ENCODE measurements at regions not wholly inside any gene's neighbourhood (a gene's known extent, or its start where the extent isn't known, plus 50 kb on each side); places are given as distances from the start of the nearest gene placed in this dataset.
"Not testable (repeated sequence)": the region's sequence is repeated elsewhere in the genome, so short reads cannot be mapped to it uniquely, and the experiment has no call there.

DNA sequence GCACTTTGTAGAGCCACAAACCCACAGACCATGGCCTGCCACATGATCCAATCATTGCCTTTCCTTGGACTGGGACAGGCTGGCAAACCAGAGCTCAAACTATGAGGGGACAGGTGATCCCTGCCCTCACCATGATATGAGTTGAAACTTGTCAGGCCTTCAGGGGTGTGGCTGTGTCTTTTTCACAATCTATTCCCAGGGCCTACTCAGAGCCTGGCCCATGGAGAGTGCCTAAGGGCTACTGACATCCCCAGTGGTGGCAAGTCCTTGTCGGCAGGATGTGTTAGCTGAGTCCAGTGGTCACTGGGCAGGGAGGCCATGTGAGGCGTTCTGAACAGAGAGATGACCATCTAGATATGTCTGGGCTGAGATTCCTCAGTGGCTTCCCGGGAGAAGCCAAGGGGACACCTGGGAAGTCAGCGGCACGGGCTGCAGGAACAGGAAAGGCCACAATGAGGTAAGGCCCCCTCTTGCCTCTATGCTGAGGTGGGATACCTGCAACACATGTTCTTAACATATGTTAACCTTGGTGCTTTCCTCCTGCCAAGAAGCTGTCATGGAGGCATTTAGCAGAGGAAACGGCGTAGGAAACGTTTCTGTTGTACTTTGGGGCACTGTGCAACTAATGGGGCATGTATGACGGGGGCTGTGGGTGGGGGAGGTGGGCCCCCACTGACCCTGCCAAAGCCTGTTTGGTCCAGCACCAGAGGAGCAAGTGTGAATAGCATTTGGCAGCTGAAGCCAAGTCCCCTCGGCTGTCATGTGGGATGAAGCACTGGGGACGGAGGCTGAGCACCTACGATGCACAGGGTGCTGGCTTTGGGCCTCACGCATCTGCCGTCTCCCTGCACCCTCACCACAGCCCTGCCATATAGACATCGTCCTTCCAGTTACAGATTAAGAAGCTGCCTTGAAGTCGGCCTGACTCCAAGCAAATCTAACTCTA, 384.0 kb downstream of the RPS24 start:
- TF ChIP-seq, protein P1, sequence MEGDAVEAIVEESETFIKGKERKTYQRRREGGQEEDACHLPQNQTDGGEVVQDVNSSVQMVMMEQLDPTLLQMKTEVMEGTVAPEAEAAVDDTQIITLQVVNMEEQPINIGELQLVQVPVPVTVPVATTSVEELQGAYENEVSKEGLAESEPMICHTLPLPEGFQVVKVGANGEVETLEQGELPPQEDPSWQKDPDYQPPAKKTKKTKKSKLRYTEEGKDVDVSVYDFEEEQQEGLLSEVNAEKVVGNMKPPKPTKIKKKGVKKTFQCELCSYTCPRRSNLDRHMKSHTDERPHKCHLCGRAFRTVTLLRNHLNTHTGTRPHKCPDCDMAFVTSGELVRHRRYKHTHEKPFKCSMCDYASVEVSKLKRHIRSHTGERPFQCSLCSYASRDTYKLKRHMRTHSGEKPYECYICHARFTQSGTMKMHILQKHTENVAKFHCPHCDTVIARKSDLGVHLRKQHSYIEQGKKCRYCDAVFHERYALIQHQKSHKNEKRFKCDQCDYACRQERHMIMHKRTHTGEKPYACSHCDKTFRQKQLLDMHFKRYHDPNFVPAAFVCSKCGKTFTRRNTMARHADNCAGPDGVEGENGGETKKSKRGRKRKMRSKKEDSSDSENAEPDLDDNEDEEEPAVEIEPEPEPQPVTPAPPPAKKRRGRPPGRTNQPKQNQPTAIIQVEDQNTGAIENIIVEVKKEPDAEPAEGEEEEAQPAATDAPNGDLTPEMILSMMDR (IDR thresholded peaks at IDR 0.05), result no peak
- no peak for TF ChIP-seq ZFX (IDR thresholded peaks at IDR 0.05; ENCODE audit: borderline replicate concordance)
- no peak overlapping the region for H3K27ac ChIP-seq

- H3K27ac ChIP-seq, result no peak overlapping the region
- TF ChIP-seq, protein P1 (IDR thresholded peaks at IDR 0.05), result no peak
- no peak for TF ChIP-seq ZFX (IDR thresholded peaks at IDR 0.05; ENCODE audit: borderline replicate concordance)
Observed at GRCh38 chr10:78419481-78420265, 386.0 kb downstream of the RPS24 start.

- no peak overlapping the region for H3K27ac ChIP-seq
- TF ChIP-seq, protein P1 (IDR thresholded peaks at IDR 0.05), result no peak
- no peak for TF ChIP-seq ZFX (IDR thresholded peaks at IDR 0.05; ENCODE audit: borderline replicate concordance)
Observed at GRCh38 chr10:78420946-78421735, 387.5 kb downstream of the RPS24 start.

- H3K27ac ChIP-seq, result not testable (repeated sequence)
Observed at GRCh38 chr10:78424050-78424449, 390.4 kb downstream of the RPS24 start.

DNA sequence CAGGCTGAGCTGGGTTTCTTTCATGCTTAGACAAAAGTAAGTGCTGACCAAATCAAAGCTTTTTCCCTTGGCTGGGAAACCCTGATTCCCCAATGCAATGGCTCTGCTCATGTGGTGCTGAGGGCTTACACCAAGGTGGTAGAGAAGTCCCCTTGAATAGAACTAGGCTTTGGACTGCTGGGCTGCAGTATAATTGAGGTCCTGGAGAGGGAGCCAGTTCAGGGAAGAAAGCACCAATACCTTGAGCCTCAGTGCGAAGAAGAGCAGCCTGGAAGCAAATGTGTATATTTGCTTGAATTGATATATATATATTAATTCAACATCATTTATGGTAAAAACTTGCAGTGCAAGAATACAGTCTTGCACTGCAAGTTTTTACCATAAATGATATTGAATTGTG, 391.1 kb downstream of the RPS24 start:
- TF ChIP-seq, protein P1 (IDR thresholded peaks at IDR 0.05), result peak; percentile 43
- TF ChIP-seq ZFX (IDR thresholded peaks at IDR 0.05; ENCODE audit: borderline replicate concordance), result no peak
- no peak overlapping the region for H3K27ac ChIP-seq

- no peak for TF ChIP-seq ZFX (IDR thresholded peaks at IDR 0.05; ENCODE audit: borderline replicate concordance)
- TF ChIP-seq, protein P1 (IDR thresholded peaks at IDR 0.05), result no peak
- no peak overlapping the region for H3K27ac ChIP-seq
Observed at GRCh38 chr10:78426181-78426580, 392.5 kb downstream of the RPS24 start.

GRCh38 chr10:78427497-78428031, 393.9 kb downstream of the RPS24 start:
- TF ChIP-seq, protein P1 (IDR thresholded peaks at IDR 0.05), result no peak
- no peak overlapping the region for H3K27ac ChIP-seq

All from 22Rv1 (cell line).